SK-N-SH treated with all-trans-retinoic acid at 6 μM for 48 hours (cell line): ENCODE measurements at regions not wholly inside any gene's neighbourhood (a gene's known extent, or its start where the extent isn't known, plus 50 kb on each side); places are given as distances from the start of the nearest gene placed in this dataset.

Experiments used
- ARNTL ChIP-seq: fragments of 450-650 bp; formaldehyde crosslinking; IDR thresholded peaks from 2 replicates; pipeline ENCODE4 v1.5.0; 2020; ENCODE audit warnings: low read depth, mild to moderate bottlenecking, moderate library complexity, borderline replicate concordance
- CSDC2 ChIP-seq: fragments of 250-450 bp; sonication (Bioruptor Pico); IDR thresholded peaks from 2 replicates; pipeline ENCODE4 v1.5.0; 2020; ENCODE audit warnings: mild to moderate bottlenecking, moderate library complexity
- ISL1 ChIP-seq: fragments of 250-450 bp; sonication (Bioruptor Pico); IDR thresholded peaks from 2 replicates; pipeline ENCODE4 v2.1.2; 2022; ENCODE audit warnings: mild to moderate bottlenecking, moderate library complexity
- OSR1 ChIP-seq: fragments of 250-450 bp; sonication (Bioruptor Pico); IDR thresholded peaks from 2 replicates; pipeline ENCODE4 v1.8.0; 2022; ENCODE audit warnings: moderate library complexity, mild to moderate bottlenecking, inconsistent platforms
- PPARA ChIP-seq: fragments of 250-450 bp; sonication (Bioruptor Pico); IDR thresholded peaks from 2 replicates; pipeline ENCODE4 v1.5.0; 2020; ENCODE audit warnings: mild to moderate bottlenecking, borderline replicate concordance
- RARB ChIP-seq: fragments of 250-450 bp; sonication (Bioruptor Pico); IDR thresholded peaks from 2 replicates; pipeline ENCODE4 v1.8.0; 2021; ENCODE audit warnings: mild to moderate bottlenecking, moderate library complexity
- SNAI2 ChIP-seq: fragments of 250-450 bp; sonication (Bioruptor Pico); IDR thresholded peaks from 2 replicates; pipeline ENCODE4 v1.5.0; 2020; ENCODE audit warnings: mild to moderate bottlenecking, moderate library complexity
- ZFP3 ChIP-seq: fragments of 250-450 bp; sonication (Bioruptor Pico); IDR thresholded peaks from 2 replicates; pipeline ENCODE4 v1.5.0; 2020; ENCODE audit warnings: mild to moderate bottlenecking, moderate library complexity
- ZFP30 ChIP-seq: fragments of 450-650 bp; formaldehyde crosslinking; IDR thresholded peaks from 2 replicates; pipeline ENCODE4 v1.5.0; 2022; ENCODE audit warnings: mild to moderate bottlenecking, moderate library complexity
- TF ChIP-seq, protein P1 (sequence below): fragments of 250-450 bp; sonication (Bioruptor Pico); IDR thresholded peaks from 2 replicates; pipeline ENCODE4 v1.8.0; 2020; ENCODE audit warnings: mild to moderate bottlenecking, moderate library complexity, borderline replicate concordance
- TF ChIP-seq, protein P2 (sequence below): fragments of 250-450 bp; sonication (Bioruptor Pico); IDR thresholded peaks from 2 replicates; pipeline ENCODE4 v1.5.1; 2021; ENCODE audit warnings: mild to moderate bottlenecking, moderate library complexity
- TF ChIP-seq, protein P3 (sequence below): fragments of 250-450 bp; sonication (Bioruptor Pico); IDR thresholded peaks from 2 replicates; pipeline ENCODE4 v1.5.1; 2020; ENCODE audit warnings: low read depth, mild to moderate bottlenecking, moderate library complexity

DNA sequence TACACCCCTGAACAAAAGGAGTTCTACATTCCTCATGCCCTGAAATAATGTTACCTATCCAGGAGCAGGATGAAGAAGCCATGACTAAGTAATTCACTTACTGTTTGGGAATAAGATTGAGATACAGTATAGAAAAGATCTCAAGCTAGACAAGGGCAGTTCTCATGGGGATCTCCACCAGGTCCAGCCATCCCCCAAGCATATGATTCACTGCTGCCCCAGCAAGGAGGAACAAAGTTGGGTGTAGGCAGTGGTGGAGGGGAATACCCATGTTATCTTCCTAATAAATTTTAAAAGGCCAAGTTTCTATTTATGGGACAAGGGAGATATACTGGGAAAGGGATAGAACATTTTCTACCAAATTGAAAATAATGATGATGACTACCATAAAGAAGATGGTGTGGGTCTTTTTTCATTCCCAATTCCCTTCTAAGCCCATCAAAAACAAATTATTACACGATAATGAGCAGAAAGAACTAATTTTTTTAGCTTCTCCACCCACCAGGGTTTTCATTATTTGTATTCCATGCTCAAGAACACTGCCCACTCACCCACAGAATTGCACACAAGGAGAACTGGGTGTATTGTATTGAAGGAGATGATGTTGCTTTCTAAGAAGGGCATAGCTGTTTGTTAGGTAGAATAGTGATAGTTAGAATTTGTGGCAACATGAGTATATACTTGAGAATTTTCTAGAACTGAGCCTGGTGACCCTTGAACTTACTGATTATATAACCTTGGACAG, 204.6 kb downstream of the BTG1 start:
- no peak for TF ChIP-seq OSR1
- TF ChIP-seq ARNTL (CRISPR knock-in tag) = no peak
- TF ChIP-seq, protein P1, sequence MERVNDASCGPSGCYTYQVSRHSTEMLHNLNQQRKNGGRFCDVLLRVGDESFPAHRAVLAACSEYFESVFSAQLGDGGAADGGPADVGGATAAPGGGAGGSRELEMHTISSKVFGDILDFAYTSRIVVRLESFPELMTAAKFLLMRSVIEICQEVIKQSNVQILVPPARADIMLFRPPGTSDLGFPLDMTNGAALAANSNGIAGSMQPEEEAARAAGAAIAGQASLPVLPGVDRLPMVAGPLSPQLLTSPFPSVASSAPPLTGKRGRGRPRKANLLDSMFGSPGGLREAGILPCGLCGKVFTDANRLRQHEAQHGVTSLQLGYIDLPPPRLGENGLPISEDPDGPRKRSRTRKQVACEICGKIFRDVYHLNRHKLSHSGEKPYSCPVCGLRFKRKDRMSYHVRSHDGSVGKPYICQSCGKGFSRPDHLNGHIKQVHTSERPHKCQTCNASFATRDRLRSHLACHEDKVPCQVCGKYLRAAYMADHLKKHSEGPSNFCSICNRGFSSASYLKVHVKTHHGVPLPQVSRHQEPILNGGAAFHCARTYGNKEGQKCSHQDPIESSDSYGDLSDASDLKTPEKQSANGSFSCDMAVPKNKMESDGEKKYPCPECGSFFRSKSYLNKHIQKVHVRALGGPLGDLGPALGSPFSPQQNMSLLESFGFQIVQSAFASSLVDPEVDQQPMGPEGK (CRISPR knock-in tag) = no peak
- TF ChIP-seq PPARA (CRISPR knock-in tag) = no peak
- TF ChIP-seq, protein P2, sequence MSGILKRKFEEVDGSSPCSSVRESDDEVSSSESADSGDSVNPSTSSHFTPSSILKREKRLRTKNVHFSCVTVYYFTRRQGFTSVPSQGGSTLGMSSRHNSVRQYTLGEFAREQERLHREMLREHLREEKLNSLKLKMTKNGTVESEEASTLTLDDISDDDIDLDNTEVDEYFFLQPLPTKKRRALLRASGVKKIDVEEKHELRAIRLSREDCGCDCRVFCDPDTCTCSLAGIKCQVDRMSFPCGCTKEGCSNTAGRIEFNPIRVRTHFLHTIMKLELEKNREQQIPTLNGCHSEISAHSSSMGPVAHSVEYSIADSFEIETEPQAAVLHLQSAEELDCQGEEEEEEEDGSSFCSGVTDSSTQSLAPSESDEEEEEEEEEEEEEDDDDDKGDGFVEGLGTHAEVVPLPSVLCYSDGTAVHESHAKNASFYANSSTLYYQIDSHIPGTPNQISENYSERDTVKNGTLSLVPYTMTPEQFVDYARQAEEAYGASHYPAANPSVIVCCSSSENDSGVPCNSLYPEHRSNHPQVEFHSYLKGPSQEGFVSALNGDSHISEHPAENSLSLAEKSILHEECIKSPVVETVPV (CRISPR knock-in tag) = no peak
- TF ChIP-seq SNAI2 (CRISPR knock-in tag) = no peak
- TF ChIP-seq ZFP30 (CRISPR knock-in tag) = no peak
- TF ChIP-seq, protein P3, sequence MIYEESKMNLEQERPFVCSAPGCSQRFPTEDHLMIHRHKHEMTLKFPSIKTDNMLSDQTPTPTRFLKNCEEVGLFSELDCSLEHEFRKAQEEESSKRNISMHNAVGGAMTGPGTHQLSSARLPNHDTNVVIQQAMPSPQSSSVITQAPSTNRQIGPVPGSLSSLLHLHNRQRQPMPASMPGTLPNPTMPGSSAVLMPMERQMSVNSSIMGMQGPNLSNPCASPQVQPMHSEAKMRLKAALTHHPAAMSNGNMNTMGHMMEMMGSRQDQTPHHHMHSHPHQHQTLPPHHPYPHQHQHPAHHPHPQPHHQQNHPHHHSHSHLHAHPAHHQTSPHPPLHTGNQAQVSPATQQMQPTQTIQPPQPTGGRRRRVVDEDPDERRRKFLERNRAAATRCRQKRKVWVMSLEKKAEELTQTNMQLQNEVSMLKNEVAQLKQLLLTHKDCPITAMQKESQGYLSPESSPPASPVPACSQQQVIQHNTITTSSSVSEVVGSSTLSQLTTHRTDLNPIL (CRISPR knock-in tag) = no peak
- TF ChIP-seq CSDC2 = no peak
- TF ChIP-seq ZFP3 (CRISPR knock-in tag) = no peak
- no peak for TF ChIP-seq ISL1
- no peak for TF ChIP-seq RARB
